NCI-H146 treated with DMSO at 0.1 percent for 48 hours (cell line): ENCODE measurements at regions not wholly inside any gene's neighbourhood (a gene's known extent, or its start where the extent isn't known, plus 50 kb on each side); places are given as distances from the start of the nearest gene placed in this dataset.
"Not testable (repeated sequence)": the region's sequence is repeated elsewhere in the genome, so short reads cannot be mapped to it uniquely, and the experiment has no call there.

ENCODE experiments used
- DNase-seq: peaks from one replicate; lab custom pipeline; 2025; ENCODE audit not compliant: unreplicated experiment; lab: John Stamatoyannopoulos, UW

- no peak for DNase-seq
These were observed 647.8 kb upstream of the SLC35B3 start for GRCh38 chr6:9083108-9083507.

GRCh38 chr6:9066726-9067125 lies 631.4 kb upstream of the SLC35B3 start:
- no peak for DNase-seq

- DNase-seq = no peak
These were observed 628.8 kb upstream of the SLC35B3 start for GRCh38 chr6:9064156-9064555.

- no peak for DNase-seq
These were observed 627.3 kb upstream of the SLC35B3 start for GRCh38 chr6:9062596-9062995.

- DNase-seq = no peak
These were observed 622.6 kb upstream of the SLC35B3 start for GRCh38 chr6:9057937-9058336.

- no peak for DNase-seq
These were observed 621.2 kb upstream of the SLC35B3 start for GRCh38 chr6:9056556-9056955.

- DNase-seq = no peak
These were observed 609.1 kb upstream of the SLC35B3 start for GRCh38 chr6:9044426-9044825.

GRCh38 chr6:9040718-9041117 lies 605.4 kb upstream of the SLC35B3 start:
- no peak for DNase-seq

GRCh38 chr6:9039258-9039657 lies 603.9 kb upstream of the SLC35B3 start:
- no peak for DNase-seq

GRCh38 chr6:9028086-9028485 lies 592.7 kb upstream of the SLC35B3 start:
- no peak for DNase-seq

GRCh38 chr6:9025796-9026394 lies 590.5 kb upstream of the SLC35B3 start:
- no peak for DNase-seq

GRCh38 chr6:9025228-9025627 lies 589.9 kb upstream of the SLC35B3 start:
- no peak for DNase-seq

GRCh38 chr6:9024246-9024645 lies 588.9 kb upstream of the SLC35B3 start:
- DNase-seq = not testable (repeated sequence)

- DNase-seq = no peak
These were observed 584.7 kb upstream of the SLC35B3 start for GRCh38 chr6:9020001-9020400.

- no peak for DNase-seq
These were observed 574.6 kb upstream of the SLC35B3 start for GRCh38 chr6:9009931-9010330.

- no peak for DNase-seq
These were observed 571.7 kb upstream of the SLC35B3 start for GRCh38 chr6:9007027-9007426.

- DNase-seq = no peak
These were observed 567.5 kb upstream of the SLC35B3 start for GRCh38 chr6:9002833-9003232.

GRCh38 chr6:8995156-8995555 lies 559.8 kb upstream of the SLC35B3 start:
- DNase-seq = no peak

GRCh38 chr6:8993111-8993510 lies 557.8 kb upstream of the SLC35B3 start:
- no peak for DNase-seq

GRCh38 chr6:8991844-8992243 lies 556.5 kb upstream of the SLC35B3 start:
- DNase-seq = no peak

- DNase-seq = no peak
These were observed 554.7 kb upstream of the SLC35B3 start for GRCh38 chr6:8990075-8990474.

- peak; percentile 63 for DNase-seq
These were observed 547.9 kb upstream of the SLC35B3 start for GRCh38 chr6:8983202-8983688.

- DNase-seq = no peak
These were observed 547.3 kb upstream of the SLC35B3 start for GRCh38 chr6:8982668-8983067.
